D341Med (cell line): ENCODE measurements at regions not wholly inside any gene's neighbourhood (a gene's known extent, or its start where the extent isn't known, plus 50 kb on each side); places are given as distances from the start of the nearest gene placed in this dataset.
"Not testable (repeated sequence)": the region's sequence is repeated elsewhere in the genome, so short reads cannot be mapped to it uniquely, and the experiment has no call there.

Experiments
- DNase-seq: peaks from one replicate; pipeline ENCODE4 v3.0.0; 2012; ENCODE audit warnings: low spot score

DNA sequence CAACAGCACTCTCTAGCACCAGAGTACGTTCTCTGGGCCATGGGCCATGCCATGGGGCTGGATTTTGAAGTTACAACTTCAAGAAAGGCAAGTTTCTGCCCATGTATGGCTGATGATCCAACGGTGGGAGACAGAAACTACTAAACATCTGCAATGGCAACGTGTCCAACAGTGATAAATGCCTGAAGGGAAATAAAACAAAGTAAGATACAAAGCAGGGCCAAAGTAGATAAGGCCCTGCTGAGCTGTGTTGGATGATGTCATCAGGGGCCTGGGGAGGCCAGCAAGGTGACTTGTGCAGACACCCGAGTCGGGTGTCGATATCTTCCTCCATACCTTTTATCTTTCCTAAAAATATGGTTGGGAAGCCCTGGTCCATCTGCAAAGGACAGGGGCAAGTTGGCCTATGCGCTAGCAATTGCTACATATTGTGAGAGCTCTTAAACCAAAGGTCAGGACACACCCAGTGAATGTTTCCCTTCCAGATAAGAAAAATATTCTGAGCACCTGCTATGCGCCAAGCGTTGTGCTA, 487.2 kb downstream of the MN1 start:
- no peak for DNase-seq

DNA sequence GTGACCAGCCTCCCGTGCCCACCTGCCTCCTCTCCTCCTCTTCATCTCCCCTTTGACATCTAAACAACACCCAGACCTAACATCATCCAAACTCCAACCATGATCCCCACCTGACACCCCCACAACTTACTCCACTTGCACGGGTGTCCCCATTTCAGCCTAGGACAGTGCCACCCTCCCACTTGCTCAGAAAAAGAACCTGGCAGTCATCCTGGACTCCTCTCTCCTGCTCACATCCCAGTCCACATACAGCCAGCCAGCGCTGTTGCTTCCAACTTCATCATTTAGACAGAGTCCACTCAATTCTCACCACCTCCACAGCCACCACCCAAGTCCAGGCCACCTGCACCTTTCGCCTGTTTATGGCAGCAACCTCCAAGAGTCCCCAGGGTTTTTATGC, 485.7 kb downstream of the MN1 start:
- no peak for DNase-seq

DNA sequence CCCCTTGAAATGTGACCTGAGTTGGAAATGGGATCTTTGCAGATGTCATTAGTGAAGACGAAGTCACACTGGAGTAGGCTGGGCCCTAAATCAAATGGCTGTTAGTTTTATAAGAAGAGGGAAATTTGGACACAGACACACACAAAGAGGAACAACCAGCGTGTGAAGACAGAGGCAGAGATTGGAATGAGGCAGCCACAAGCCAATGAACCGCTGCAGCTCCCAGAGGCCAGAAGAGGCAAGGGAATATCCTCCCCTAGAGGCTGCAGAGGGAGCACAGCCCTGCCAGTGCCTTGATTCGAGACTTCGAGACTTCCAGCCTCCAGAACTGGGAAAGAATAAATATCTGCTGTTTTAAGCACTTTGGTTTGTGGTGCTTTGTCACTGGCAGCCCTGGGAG, 484.5 kb downstream of the MN1 start:
- DNase-seq, result no peak

DNA sequence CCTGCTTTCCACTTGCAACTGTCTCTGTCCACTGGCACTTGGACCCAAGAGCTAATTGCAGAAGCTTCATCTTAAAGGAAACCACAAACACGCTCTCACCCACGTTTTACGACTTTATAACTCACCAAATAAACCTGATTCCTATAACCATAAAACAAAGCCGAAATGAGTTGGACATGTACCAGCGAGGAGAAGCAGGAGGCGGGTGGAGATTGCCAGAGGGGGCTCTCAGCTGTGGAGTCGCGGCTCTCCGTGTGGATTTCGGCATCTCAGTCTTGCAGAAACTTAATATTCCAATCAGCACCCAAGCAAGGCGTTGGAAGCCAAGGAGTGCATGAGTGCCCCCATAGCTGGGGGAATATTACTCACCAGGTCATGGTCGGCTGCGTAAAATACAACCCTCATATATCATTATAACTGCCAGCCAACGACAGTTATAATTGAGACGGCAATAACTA, 483.6 kb downstream of the MN1 start:
- no peak for DNase-seq

DNA sequence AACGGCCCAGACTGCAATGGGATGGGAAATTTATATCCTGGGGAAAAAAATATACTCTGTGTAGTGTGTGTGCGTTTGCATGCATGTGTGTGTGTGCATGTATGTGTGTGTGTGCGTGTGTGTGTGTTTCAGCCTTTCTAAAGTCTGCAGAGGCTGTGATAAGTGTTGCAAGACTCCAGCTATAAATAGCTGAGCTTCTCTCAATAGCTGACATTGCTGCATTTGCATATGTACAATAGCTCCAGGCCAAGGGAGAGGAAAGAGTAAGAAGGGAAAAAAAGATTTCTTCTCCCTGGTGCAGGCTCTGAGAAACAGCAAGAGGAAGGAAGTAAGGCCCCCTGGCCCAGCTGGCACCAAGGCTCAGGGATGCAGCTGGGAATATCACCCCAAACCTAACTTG, 483.0 kb downstream of the MN1 start:
- no peak for DNase-seq

DNA sequence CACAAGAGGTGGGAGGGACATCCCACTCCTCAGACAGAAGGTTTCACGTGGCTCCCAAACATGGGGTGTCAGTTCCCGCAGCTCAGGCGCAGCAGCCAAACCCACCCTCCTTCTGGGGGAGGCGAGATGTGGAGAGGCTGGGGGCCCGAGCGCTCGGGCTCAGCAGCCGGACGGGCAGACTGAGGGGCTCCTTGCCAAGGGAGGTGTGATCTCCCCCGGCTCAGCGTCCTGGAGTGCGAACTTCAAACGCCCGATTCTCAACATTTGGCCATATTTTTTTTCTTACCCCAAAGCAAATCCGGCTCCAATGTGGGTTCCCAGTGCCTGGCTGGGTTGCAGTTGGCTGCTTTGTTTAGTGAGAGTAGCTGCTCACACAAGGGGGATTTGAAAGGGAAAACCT, 477.9 kb downstream of the MN1 start:
- DNase-seq, result no peak

DNA sequence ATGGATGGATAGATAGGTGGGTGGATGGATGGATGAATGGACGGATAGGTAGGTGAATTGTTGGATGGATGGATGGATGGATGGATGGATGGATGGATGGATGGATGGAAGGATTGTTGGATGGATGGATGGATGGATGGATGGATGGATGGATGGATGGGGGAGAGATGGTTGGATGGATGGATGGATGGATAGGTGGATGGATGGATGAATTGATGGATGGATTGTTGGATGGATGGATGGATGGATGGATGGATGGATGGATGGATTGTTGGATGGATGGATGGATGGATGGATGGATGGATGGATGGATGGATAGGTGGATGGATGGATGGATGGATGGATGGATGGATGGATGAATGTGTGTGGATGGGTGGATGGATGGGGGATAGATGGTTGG, 476.6 kb downstream of the MN1 start:
- DNase-seq, result not testable (repeated sequence)

DNA sequence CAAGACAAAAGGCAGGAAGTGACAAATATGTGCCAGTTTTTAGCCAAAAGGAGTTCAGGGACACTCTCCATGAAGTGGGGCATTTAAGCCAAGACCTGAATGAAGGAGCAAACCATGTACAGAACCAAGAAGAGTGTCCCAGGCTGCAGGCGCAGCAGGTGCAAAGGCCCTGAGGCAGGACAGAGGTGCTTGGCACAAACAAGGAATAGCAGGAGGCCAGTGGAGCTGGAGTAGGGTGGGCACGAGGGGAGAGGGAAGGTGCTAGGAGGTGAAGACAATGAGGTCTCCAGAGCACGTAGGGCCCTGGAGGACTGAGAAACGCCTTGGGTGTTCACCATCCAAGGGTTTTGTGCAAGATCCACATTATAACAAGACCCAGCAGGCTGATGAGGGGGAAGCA, 474.1 kb downstream of the MN1 start:
- DNase-seq, result no peak

DNA sequence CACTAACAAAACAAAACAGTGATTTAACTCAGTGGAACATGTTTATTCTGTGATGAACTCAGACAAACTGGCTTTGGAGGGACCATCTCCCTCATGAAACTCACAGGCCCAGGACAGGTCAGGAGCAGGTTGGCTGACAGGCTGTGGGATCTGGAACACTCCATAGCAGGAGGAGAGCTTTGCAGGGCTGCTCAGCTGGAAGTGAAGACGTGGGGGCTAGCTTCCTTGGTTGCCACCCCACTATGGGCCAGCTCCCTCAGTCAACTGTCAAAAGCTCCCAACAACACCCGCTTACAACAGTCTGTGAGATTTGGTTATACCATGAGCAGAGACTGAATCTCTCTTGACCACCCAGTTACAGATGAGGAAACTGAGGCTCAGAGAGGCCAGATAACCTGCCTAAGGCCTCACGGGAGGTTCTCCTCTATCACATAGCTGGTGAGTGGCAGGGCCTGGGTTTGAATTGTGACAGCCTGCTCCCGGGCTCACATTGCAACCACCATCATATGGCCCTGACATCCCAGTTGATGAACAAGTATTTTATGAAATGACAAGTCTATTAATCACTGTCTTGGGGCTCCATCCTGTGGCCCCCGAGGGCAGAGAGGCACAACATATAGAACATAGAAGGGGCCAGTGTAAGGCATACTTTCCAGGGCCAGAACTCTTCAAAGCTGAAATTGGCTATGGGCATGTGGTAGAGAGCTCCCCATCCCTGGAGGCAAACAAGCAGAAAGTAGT, 473.4 kb downstream of the MN1 start:
- DNase-seq, result no peak

DNA sequence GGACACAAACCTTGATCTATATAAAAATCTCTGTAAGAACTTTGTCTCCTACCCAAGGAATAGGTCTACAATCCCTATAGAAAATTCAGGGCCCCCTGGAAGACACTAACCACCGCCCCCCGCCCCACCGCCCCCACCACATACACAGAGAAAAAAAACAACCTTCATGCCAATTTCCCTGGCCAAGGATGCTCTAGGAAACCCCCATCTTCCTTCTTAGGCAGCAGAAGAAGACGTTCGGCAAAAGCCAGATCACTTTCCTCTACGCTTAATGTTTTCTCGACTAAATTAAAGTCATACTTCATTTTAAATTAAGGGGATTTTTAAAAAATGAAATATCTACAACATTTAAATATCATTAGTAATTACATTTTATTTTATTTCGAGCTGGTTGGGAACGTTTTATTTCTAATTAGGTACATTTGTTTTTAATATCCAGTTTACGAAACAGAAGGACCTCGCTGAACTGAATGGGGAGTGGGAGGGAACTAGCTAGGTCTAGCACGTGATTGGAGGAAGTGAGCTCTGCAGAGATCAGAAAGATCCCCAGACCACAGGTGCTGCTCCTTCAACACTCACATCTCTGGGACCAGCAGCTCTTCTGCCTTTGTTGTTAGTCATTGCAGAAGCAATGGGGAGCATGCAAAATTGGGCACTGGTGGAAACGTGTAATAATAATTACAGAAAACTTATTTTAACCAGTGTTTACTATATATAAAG, 472.3 kb downstream of the MN1 start:
- no peak for DNase-seq

DNA sequence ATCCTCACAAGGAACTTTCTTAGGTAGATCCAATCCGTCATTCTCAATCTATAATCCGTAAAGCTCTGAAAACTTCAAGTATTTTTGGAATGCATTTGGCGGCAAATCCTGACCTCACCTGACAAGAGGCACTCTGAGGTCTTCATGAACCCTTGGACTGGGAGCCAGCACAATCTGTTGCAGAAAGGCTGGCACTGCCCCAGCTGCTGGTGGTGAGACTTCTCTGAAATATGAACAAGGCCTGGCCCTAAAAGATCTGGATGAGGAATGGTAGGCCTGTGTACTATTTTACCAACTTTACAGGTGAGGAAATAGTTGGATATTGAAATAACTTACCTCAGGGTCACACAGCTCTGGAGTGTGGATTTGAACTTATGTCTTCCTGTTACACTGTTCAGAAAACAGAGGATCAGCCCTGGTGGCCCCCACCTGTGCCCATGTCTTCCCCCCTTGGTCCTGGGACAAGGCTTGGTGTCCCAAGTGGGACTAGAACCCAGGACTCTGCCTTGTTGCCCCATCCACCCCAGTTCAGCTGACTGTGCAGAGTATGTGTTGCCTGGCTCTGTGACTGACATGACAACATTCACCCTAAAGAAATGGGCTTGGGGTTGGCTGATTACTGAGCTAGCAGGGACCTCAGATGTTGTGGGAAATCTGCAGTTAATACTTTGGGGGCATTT, 471.4 kb downstream of the MN1 start:
- DNase-seq, result no peak

DNA sequence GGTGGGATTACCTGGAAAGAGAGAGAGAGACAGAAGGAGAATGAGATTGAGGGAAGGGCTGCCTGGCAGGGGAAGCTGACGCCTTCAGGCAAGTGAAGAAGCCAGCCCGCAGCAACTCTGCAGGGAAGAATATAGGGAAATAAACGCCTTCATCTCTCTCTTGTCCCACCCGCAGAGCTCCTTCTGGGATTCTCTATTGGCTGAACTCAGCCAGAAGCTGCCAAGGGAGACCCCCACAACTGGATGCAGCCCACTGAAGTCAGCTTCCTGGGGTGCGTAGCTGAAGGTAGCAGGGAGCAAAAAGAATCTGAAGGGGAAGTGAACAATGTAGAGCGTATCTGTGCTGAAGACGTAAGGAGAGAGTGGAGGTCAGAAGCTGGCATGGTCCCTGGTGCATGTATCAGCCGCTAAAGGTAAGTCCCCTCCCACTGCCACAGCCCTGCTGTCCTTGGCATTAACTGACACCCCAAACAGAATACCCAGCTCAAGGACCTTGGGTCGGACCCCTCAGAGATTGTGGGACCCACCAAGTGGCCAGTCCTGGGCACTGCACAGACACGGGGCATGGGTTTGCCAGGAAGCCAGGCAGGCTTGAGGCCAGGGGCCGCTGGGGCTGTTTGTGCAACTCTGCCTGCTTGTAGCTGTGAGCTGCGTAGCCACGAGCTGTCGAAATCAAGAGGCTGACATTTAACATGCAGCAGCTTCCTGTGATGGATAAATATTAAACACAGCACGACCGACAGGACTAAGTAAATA, 469.9 kb downstream of the MN1 start:
- peak; percentile 60 for DNase-seq

DNA sequence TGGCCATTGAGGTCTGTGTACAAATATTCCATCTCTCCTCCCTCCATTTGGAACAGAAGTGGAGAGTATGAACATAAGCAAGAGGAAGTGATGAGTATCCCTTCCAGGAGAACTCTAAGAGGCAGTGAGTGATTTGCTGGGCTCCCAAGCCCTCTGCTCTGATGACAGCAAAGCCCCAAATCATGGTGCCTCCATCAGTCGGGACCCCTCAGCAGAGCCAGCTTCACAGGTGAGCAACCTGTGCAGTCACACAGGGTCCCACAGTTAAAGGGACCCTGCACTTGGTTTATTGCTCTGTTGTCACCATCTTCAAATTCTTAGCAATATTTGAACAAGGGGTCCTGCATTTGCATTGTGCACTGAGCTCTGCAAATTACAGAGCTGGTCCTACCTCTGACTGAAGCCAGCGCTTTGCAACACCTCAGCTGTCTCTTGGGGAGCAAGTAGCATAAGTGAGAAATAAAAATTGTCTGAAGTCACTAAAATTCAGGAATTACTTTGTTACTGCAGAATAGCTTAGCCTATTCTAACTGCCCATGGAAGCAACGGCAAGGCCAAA, 466.4 kb downstream of the MN1 start:
- no peak for DNase-seq

DNA sequence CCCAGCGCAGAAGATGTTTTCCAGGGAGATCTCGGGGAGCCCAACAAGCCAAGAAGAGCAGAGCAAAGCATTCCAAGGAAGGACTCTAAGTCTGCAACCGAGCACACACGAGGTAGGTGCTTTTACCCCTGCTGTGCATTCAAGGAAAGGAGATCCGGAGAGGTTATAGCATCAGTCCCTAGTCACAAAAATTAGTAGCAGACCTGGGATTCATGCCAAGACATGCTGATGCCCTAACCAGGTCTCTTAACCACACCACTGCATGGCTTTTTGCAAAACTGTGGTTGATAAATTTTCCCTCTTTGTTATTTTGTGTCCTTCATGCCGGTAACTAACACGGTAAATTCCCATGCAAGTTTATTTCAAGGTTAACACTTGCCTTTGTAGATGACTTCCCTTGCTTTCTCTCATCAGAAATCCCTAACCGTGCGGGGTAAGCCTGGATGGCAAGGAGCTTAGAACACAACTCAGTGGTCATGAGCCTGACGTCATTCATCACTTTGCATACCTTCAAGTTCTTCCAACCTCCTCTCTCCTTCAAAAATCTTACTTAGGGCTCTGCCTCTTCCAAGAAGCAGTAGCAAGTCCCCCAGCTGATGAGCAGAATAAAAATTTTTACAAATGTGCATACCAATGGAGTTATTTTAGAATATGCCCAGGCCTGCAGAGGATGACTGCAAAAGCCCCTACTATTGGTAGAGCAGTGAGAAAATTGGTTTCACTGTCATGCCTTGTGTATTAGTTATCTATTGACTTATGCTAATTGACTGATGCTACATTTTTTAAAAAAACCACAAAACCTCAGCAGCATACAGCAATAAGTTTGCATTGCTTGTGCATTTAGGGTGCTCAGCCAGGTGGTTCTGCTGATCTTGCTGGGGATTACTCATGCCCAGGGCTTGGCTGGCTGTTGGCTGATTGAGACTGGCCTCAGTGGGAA, 465.1 kb downstream of the MN1 start:
- no peak for DNase-seq

DNA sequence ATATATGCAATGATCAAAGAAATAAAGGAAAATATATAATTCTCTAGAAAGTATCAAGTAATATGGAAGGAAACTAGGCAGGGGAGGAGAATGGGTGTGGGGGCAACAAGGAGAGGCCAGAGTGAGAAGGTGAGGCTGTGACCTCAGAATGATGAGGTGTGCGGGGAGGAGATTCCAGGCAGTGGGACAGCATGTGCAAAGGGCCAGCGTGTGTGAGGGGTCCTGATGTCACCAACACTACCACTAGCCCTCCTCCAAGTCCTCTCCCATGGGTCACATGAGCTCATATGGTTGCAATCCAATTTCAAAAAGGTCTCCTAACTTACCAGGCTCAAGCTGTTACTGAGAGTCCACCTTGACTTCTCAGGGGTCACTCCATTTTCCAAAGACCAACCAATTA, 463.9 kb downstream of the MN1 start:
- DNase-seq, result no peak

DNA sequence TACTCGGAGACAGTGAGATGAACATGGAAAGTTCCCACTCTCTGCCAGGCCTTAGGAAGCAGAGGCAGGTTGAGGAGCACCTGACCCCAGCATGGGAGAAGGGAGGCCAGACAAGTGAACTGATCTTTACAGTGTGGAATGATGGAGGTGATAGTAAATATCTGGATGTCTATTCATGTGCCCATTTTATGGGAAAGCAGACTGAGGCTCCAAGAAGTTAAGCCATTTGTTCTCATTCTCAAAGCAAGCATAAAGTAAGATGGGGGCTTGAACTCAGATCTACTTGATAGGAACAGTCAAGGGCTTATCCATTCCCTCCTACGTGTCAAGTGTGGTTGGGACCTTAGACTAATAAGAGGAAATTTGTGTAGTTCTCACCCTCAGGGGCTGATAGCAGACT, 461.5 kb downstream of the MN1 start:
- no peak for DNase-seq

DNA sequence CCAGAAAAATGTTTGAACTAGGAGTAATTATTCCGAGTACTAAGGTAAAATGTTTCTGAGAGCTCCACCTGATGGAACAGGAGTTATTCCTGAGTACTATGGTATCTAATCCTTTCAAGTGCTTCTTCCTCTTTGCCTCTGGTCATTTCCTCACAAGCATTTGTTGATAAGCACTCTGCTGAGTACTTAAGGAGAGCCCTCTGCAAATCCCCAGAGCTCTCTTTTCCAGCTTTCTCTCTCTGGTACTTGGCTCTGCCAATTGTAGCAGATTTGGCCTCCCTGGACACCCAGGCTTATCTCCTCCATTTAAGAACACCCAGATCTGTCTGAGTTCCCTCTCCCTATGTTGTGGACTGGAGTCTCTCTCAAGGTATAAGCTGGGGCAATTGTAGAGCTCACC, 457.0 kb downstream of the MN1 start:
- no peak for DNase-seq

DNA sequence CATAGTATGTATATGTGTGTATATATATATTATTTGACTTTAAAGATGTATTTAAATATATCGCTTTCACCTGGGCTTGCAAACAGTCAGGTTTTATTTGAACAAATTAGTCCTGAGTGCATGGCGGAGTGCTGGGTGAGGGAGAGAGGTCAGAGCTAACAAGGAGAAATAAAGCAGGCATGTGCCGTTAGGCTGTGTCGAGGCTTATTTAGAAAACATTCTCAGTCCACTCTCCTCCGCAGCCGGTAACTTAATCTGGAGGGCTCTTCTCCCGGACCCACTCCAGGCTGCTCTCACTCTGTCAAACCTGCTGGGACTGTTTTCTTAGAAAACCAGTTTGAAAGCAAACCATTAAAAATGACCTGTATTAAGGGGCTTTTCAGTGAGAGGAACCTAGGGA, 455.9 kb downstream of the MN1 start:
- no peak for DNase-seq

DNA sequence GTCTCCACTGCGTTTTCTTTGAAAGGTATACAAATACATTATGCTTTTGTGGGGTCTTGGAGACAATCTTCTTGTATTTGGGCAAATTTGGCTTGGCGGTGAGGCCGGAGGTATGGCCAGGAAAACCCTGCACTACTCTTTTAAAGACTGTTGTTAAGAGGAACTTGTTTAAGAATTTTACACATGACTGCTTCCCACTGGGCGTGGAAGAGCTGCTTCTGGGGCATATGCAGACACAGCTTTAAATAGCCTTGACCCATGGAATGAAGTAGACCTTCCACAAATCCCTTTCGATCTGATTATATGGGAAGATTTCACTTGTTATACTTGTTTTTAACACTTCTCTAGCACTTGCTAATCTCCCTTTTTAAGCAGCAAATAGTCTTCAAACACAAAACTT, 453.6 kb downstream of the MN1 start:
- DNase-seq, result no peak

DNA sequence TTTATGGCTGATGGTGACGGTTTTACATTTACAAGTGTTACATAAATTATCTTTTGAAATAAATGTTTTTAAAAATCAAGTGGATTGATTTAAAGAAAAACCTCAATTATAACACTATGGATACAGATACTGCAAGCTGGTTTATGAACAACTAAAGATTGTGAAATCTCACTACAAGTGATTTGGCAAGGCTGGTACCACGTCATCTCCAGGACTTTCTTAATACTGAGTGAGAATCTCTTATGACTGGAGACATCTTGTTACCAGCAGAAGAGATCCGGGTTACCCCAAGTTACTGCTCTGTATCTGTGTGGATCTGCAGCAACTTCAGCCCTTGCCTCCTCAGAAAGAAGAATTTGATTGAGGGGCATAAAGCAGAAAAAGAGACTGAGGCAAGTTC, 452.9 kb downstream of the MN1 start:
- no peak for DNase-seq

DNA sequence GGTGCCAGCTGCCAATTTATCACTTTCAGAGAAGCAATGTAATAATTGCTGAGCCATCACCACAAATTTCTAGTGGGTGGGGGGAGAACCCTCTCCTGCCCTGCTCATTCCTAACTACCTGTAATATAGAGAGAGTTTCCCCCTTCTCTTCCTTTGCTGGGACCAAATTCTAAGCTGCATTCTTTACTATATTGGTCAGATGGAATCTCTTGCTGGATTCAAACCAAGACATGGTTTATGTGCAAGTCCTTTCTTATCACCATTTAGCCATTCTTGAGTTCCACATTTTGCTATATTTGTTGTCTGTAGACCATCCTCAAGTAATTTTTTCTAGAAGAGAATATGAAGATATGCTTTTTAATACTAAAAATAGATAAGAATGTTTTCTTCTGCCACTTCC, 452.1 kb downstream of the MN1 start:
- DNase-seq, result no peak
